Stimulated activated CD4-positive, alpha-beta T cell treated with anti-CD3 and anti-CD28 coated beads, Interleukin-15, amount 100 ng/mL, for 48 hours (primary cell): ENCODE measurements at regions not wholly inside any gene's neighbourhood (a gene's known extent, or its start where the extent isn't known, plus 50 kb on each side); places are given as distances from the start of the nearest gene placed in this dataset.
"Not testable (repeated sequence)": the region's sequence is repeated elsewhere in the genome, so short reads cannot be mapped to it uniquely, and the experiment has no call there.

Experiments used
- DNase-seq, 2 donors: peaks; one replicate each; pipeline ENCODE4 v3.0.0-alpha.2; 2020; ENCODE audit warnings: low read depth in 2 of 2

GRCh38 chr6:2378046-2378657 is 132.7 kb upstream of the GMDS start:
- no peak for DNase-seq

- DNase-seq: no peak
Measured at GRCh38 chr6:2376429-2377355, 131.3 kb upstream of the GMDS start.

GRCh38 chr6:2375443-2375842 is 130.0 kb upstream of the GMDS start:
- DNase-seq: no peak

- DNase-seq: no peak
Measured at GRCh38 chr6:2369606-2370005, 124.2 kb upstream of the GMDS start.

- no peak for DNase-seq
Measured at GRCh38 chr6:2363211-2363610, 117.8 kb upstream of the GMDS start.

GRCh38 chr6:2361195-2361594 is 115.8 kb upstream of the GMDS start:
- DNase-seq: no peak

- DNase-seq: no peak
Measured at GRCh38 chr6:2360716-2361115, 115.3 kb upstream of the GMDS start.

GRCh38 chr6:2360126-2360525 is 114.7 kb upstream of the GMDS start:
- no peak for DNase-seq

- DNase-seq: no peak
Measured at GRCh38 chr6:2355150-2355549, 109.7 kb upstream of the GMDS start.

GRCh38 chr6:2354138-2354491 is 108.7 kb upstream of the GMDS start:
- DNase-seq: no peak

- peak; percentile 20 to 52 for DNase-seq
Measured at GRCh38 chr6:2353412-2354137, 108.2 kb upstream of the GMDS start.

- no peak for DNase-seq
Measured at GRCh38 chr6:2351807-2352431, 106.5 kb upstream of the GMDS start.

- no peak for DNase-seq
Measured at GRCh38 chr6:2351090-2351489, 105.7 kb upstream of the GMDS start.

- no peak for DNase-seq
Measured at GRCh38 chr6:2346078-2346477, 100.7 kb upstream of the GMDS start.

GRCh38 chr6:2344319-2344905 is 99.0 kb upstream of the GMDS start:
- no peak for DNase-seq

GRCh38 chr6:2327591-2327990 is 82.2 kb upstream of the GMDS start:
- no peak for DNase-seq

GRCh38 chr6:2324166-2324953 is 79.0 kb upstream of the GMDS start:
- DNase-seq: no peak

- DNase-seq: not testable (repeated sequence)
Measured at GRCh38 chr6:2317498-2317897, 72.1 kb upstream of the GMDS start.

- no peak for DNase-seq
Measured at GRCh38 chr6:2314641-2315040, 69.2 kb upstream of the GMDS start.

GRCh38 chr6:2310042-2310441 is 64.6 kb upstream of the GMDS start:
- DNase-seq: no peak

GRCh38 chr6:2309122-2309521 is 63.7 kb upstream of the GMDS start:
- no peak for DNase-seq
